ENCODE measurements at regions not wholly inside any gene's neighbourhood (a gene's known extent, or its start where the extent isn't known, plus 50 kb on each side); places are given as distances from the start of the nearest gene placed in this dataset.

- TF ChIP-seq EP300 (IDR thresholded peaks at IDR 0.05; ENCODE audit: borderline replicate concordance in 1 of 2, low read depth in 2 of 2, low read length in 2 of 2) (peak in 1 of 2 experiments; percentile 17; a peak in 1 of 3 replicates), BRCA1 (IDR thresholded peaks at IDR 0.05; ENCODE audit: low read depth, low read length) (no peak), CTBP2 (IDR thresholded peaks at IDR 0.05; ENCODE audit: borderline replicate concordance, insufficient read depth, insufficient read length, low read length) (no peak), CTCF (IDR thresholded peaks at IDR 0.05; ENCODE audit: control extremely low read depth in 1 of 3, insufficient read depth in 1 of 3, low read depth in 1 of 3, low read length in 3 of 3) (no peak), SRF (IDR thresholded peaks at IDR 0.05; ENCODE audit: low read depth, low read length) (no peak), CEBPB (IDR thresholded peaks at IDR 0.05; ENCODE audit: low read depth, low read length) (no peak), YY1 (IDR thresholded peaks at IDR 0.05; ENCODE audit: low read depth, low read length) (no peak), EZH2 (IDR thresholded peaks at IDR 0.05; ENCODE audit: low read depth, low read length, severe bottlenecking) (no peak), POLR2AphosphoS5 (IDR thresholded peaks at IDR 0.05; ENCODE audit: low read depth, low read length) (no peak), POLR2A (IDR thresholded peaks at IDR 0.05; ENCODE audit: control extremely low read depth in 1 of 2, low read depth in 2 of 2, low read length in 2 of 2) (no peak), SP1 (IDR thresholded peaks at IDR 0.05; ENCODE audit: low read depth, low read length) (peak; percentile 41; the same call in 1 of the 2 replicates), CHD1 (IDR thresholded peaks at IDR 0.05; ENCODE audit: low read depth, low read length) (no peak), TAF1 (IDR thresholded peaks at IDR 0.05; ENCODE audit: low read depth, low read length) (no peak), ZNF274 (IDR thresholded peaks at IDR 0.05; ENCODE audit: borderline replicate concordance, extremely low read depth, low read length) (no peak)
Measured at GRCh38 chr10:111506266-111507034, 429.6 kb downstream of the ADRA2A start.

All from H1 (cell line).